GM23248 (cell line): ENCODE measurements at regions not wholly inside any gene's neighbourhood (a gene's known extent, or its start where the extent isn't known, plus 50 kb on each side); places are given as distances from the start of the nearest gene placed in this dataset.

Source experiments
- DNase-seq: peaks from one replicate; pipeline ENCODE4 v3.0.0-alpha.2; 2015
- H2AFZ ChIP-seq: fragments of 200-600 bp; sonication (generic); 2 replicates; pipeline ENCODE4 v1.6.1; 2016; ENCODE audit warnings: antibody characterized with exemption
- H3F3A ChIP-seq: fragments of 200-600 bp; sonication (generic); 2 replicates; pipeline ENCODE4 v1.6.1; 2016; ENCODE audit warnings: mild to moderate bottlenecking, antibody characterized with exemption, mixed run types; ENCODE audit not compliant: insufficient read depth
- H3K27ac ChIP-seq: fragments of 200-600 bp; sonication (generic); 2 replicates; pipeline ENCODE4 v1.5.1; 2016; ENCODE audit warnings: mild to moderate bottlenecking
- H3K27me3 ChIP-seq: fragments of 200-600 bp; sonication (generic); replicated peaks from 2 replicates; pipeline ENCODE4 v1.6.1; 2016; ENCODE audit warnings: mild to moderate bottlenecking; ENCODE audit not compliant: insufficient read depth
- H3K36me3 ChIP-seq: fragments of 200-600 bp; sonication (generic); 2 replicates; pipeline ENCODE4 v1.6.1; 2016; ENCODE audit warnings: low read depth, mild to moderate bottlenecking
- H3K4me1 ChIP-seq: fragments of 200-600 bp; sonication (generic); 2 replicates; pipeline ENCODE4 v1.6.1; 2016; ENCODE audit warnings: mild to moderate bottlenecking; ENCODE audit not compliant: insufficient read depth
- H3K4me2 ChIP-seq: fragments of 200-600 bp; sonication (generic); one replicate; pipeline ENCODE4 v1.6.1; 2016; ENCODE audit warnings: mild to moderate bottlenecking; ENCODE audit not compliant: unreplicated experiment
- H3K4me3 ChIP-seq: fragments of 200-600 bp; sonication (generic); 2 replicates; pipeline ENCODE4 v1.5.1; 2016; ENCODE audit warnings: mild to moderate bottlenecking
- H3K79me2 ChIP-seq: fragments of 200-600 bp; sonication (generic); 2 replicates; pipeline ENCODE4 v1.6.1; 2016; ENCODE audit warnings: mild to moderate bottlenecking; ENCODE audit not compliant: insufficient read depth
- H3K9ac ChIP-seq: fragments of 200-600 bp; sonication (generic); 2 replicates; pipeline ENCODE4 v1.6.1; 2016; ENCODE audit warnings: mild to moderate bottlenecking
- H3K9me2 ChIP-seq: fragments of 200-600 bp; sonication (generic); 2 replicates; pipeline ENCODE4 v1.6.1; 2016; ENCODE audit warnings: mixed run types, mild to moderate bottlenecking, moderate library complexity; ENCODE audit not compliant: insufficient read depth
- H3K9me3 ChIP-seq: fragments of 200-600 bp; sonication (generic); one replicate; pipeline ENCODE4 v1.6.1; 2017; ENCODE audit warnings: low read depth
- H4K20me1 ChIP-seq: fragments of 200-600 bp; sonication (generic); 2 replicates; pipeline ENCODE4 v1.6.0; 2016; ENCODE audit not compliant: insufficient read depth
- EZH2 ChIP-seq: fragments of 200-600 bp; sonication (generic); IDR thresholded peaks from 2 replicates; pipeline ENCODE4 v1.6.1; 2018; ENCODE audit warnings: antibody characterized with exemption, mild to moderate bottlenecking; ENCODE audit not compliant: insufficient read depth, poor library complexity, severe bottlenecking
- EZH2phosphoT487 ChIP-seq: fragments of 200-600 bp; sonication (generic); IDR thresholded peaks from 2 replicates; pipeline ENCODE4 v1.6.1; 2018; ENCODE audit warnings: antibody characterized with exemption, moderate library complexity, mild to moderate bottlenecking, low read depth; ENCODE audit not compliant: insufficient read depth
- WGBS, 2 experiments: methylation state at CpG; one replicate each; pipeline ENCODE4 v1.1.6; 2015 to 2017; ENCODE audit warnings: low lambda C conversion rate in 2 of 2, low coverage in 1 of 2; ENCODE audit errors: missing lambda C conversion rate in 2 of 2; 5-methylcytosine and 5-hydroxymethylcytosine counted together
- in situ Hi-C: fragments of 300-500 bp; cut with MboI; formaldehyde crosslinking; loops from 2 replicates; pipeline ENCODE4 v1.15.0; 2020

DNA sequence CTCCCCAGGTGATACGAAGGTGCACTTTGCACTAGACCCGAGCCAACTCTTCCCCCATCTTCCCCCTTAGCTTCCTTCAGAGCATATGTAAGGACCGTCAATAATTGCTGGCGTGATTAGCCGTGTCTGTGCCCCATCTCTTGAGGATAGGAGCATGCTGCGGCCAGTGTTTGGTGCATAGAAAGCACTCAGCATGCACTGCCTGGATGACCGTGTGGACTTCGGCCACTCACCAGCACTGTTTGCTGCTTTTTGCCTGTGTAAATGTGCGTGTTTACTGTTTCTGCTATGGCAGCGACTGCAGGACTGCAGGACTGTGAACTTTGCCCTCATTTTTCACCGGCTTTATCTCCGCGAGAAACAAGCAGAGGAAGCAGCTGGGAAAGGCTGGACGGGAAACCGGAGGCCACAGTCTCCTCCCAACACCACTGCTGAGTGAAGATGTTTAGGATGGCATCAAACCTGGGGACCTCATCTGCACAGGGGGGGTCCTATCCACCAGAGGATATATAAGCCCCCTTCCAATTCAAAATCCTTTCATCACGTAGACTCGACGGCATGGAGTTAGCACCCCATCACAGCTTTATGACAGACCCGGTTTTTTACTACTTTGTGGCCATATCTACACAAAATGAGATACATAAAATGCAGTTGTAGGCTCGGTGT is 150.6 kb upstream of the AFDN start:
- H3K27me3 ChIP-seq, result no peaks in the 10 kb centered on the region
- TF ChIP-seq EZH2phosphoT487 (no peak), EZH2 (no peak)
- H3F3A ChIP-seq, result no peaks in the 10 kb centered on the region
- H3K27ac ChIP-seq, result no peak overlapping the region
- no peaks in the 10 kb centered on the region for H3K9me2 ChIP-seq
- no peaks in the 10 kb centered on the region for H3K4me1 ChIP-seq
- H3K36me3 ChIP-seq, result no peaks in the 10 kb centered on the region
- no peak overlapping the region for H3K4me3 ChIP-seq
- H3K4me2 ChIP-seq, result no peak overlapping the region
- no peaks in the 10 kb centered on the region for H4K20me1 ChIP-seq
- no peak overlapping the region for H3K9ac ChIP-seq
- no peaks in the 10 kb centered on the region for H3K9me3 ChIP-seq
- H2AFZ ChIP-seq, result no peak overlapping the region
- in situ Hi-C loops, result no loop called here
- no peak for DNase-seq
- 49 to 51% methylated on average over 15 to 20 of the region's 20 CpGs for WGBS, 2 experiments
- H3K79me2 ChIP-seq, result no peaks in the 10 kb centered on the region

DNA sequence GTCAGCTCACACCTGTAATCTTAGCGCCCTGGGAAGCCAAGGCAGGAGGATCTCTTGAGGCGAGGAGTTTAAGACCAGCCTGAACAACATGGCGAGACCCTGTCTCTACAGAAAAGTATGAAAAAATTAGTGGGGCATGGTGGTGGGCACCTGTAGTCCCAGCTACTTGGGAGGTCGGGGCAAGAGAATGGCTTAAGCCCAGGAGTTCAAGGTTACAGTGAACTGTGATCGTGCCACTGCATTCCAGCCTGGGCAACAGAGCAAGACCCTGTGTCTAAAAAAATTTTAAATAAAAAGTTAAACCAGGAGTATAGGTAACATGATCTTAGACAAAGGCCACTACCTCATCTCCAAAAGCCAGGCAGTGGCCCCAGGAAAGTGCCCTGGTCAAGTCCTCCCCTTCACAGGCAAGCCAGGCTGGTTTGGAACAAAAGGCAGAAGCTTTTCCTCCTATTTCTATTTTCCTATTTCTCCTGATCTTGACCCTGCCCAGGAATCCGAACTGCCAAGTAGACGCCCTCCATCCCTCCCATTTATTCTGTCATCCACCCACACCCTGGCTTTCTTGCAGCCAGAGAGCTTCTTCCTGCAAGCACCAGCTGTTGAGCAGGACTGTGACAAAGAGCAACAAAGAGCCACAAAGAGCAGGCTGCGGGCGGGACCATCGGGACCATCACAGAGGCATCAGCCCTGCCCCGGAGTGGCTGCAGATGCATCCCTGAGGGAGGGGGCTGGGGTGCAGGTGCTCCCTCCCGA is 149.9 kb upstream of the AFDN start:
- Histone ChIP-seq H3K79me2 (no peaks in the 10 kb centered on the region), H3F3A (no peaks in the 10 kb centered on the region), H3K4me1 (no peaks in the 10 kb centered on the region), H4K20me1 (no peaks in the 10 kb centered on the region), H2AFZ (no peak overlapping the region), H3K36me3 (no peaks in the 10 kb centered on the region), H3K4me3 (no peak overlapping the region), H3K27me3 (no peaks in the 10 kb centered on the region), H3K4me2 (no peak overlapping the region), H3K27ac (no peak overlapping the region), H3K9ac (no peak overlapping the region), H3K9me2 (no peaks in the 10 kb centered on the region), H3K9me3 (no peaks in the 10 kb centered on the region)
- TF ChIP-seq EZH2phosphoT487, result no peak
- no peak for TF ChIP-seq EZH2
- no peak for DNase-seq
- 17 to 20% methylated on average over 12 of the region's 12 CpGs for WGBS, 2 experiments
- in situ Hi-C loops, result no loop called here

DNA sequence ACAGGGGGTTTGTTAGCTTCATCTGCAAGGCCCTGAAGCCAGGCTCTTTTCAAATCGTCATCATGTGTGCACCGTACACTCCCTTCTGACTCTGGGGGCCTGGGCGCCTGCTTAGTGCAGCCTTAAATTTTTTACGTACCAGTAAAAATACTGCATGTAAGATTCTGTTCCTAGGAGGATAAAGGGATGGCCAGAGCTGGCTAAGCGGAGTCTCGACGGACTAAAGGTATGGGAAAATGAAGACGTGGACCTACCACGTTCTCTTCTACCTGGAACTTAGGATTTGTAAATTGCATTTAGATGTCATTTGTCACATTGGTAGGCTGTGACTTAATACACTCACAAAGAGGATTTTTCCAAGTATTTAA is 149.3 kb upstream of the AFDN start:
- no peaks in the 10 kb centered on the region for H3K79me2 ChIP-seq

DNA sequence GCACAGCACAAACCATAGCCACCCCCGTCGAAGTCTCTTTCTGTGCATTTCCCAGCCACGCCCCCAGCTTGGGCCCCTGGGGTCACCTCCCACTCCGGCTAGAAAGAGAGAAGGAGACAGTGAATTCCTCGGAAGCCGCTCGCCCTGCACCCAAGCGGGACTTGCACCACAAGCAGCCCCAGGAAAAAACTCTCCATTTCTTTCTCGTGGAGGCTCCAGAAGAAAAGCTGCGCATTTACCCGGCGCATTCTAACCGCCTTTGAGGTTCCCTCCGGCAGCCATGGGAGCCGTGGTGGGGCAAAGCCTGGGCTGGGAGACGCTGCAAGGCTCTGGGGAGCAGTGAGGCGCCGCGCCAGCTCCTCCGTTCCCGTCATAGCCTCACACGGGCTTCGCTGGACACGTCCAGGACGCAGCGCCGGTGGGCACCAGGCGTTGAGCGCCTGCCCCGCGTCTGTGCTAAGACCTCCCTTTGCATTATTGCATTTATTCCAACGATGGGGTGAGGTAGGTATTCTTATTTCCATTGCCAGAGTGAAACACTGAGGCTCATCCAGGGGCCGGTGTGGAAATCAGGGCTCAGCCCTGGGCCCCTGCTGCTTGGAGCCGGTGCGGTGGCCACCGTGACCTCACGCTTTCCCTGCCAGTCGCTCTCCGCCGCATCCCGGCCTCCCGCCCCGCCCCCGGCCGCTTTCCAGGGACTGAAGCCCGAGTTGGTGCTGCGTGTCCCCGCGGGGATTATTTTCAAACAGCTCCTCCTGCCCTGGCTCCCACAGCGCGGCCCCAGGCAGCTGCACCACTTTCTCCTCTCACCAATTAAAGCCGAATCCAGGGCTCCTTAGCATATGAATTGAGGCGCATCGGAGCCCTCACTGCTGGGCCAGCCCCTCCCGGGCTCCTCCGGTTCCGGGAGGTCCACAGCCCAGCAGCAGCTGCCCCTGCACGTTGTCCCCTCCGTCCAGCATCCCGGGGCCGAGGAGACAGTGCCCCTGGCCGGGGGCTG is 148.3 kb upstream of the AFDN start:
- in situ Hi-C loops, result no loop called here
- no peak overlapping the region for H3K4me3 ChIP-seq
- no peaks in the 10 kb centered on the region for H3K36me3 ChIP-seq
- TF ChIP-seq EZH2phosphoT487 (no peak), EZH2 (no peak)
- H3K79me2 ChIP-seq, result no peaks in the 10 kb centered on the region
- WGBS, 2 experiments, result 11 to 16% methylated on average over 51 to 62 of the region's 62 CpGs
- H3K27me3 ChIP-seq, result no peaks in the 10 kb centered on the region
- no peaks in the 10 kb centered on the region for H4K20me1 ChIP-seq
- DNase-seq, result no peak
- H3K9ac ChIP-seq, result no peak overlapping the region
- no peak overlapping the region for H2AFZ ChIP-seq
- no peaks in the 10 kb centered on the region for H3K4me1 ChIP-seq
- no peaks in the 10 kb centered on the region for H3K9me2 ChIP-seq
- no peaks in the 10 kb centered on the region for H3F3A ChIP-seq
- no peak overlapping the region for H3K27ac ChIP-seq
- no peak overlapping the region for H3K4me2 ChIP-seq
- no peaks in the 10 kb centered on the region for H3K9me3 ChIP-seq

More for the DNA sequence above, 149.3 kb upstream of the AFDN start:
- no peaks in the 10 kb centered on the region for H3K27me3 ChIP-seq
- no peaks in the 10 kb centered on the region for H3K9me3 ChIP-seq
- DNase-seq, result no peak
- in situ Hi-C loops, result no loop called here
- H3K4me2 ChIP-seq, result no peak overlapping the region
- H3K4me3 ChIP-seq, result no peak overlapping the region
- TF ChIP-seq EZH2phosphoT487, result no peak
- TF ChIP-seq EZH2, result no peak
- no peak overlapping the region for H3K27ac ChIP-seq
- no peaks in the 10 kb centered on the region for H3K9me2 ChIP-seq
- no peaks in the 10 kb centered on the region for H3K36me3 ChIP-seq
- H4K20me1 ChIP-seq, result no peaks in the 10 kb centered on the region
- 24 to 28% methylated on average over 9 of the region's 9 CpGs for WGBS, 2 experiments
- no peak overlapping the region for H2AFZ ChIP-seq
- H3F3A ChIP-seq, result no peaks in the 10 kb centered on the region
- H3K4me1 ChIP-seq, result no peaks in the 10 kb centered on the region
- no peak overlapping the region for H3K9ac ChIP-seq
